Eye (tissue), 1 donor: ENCODE measurements at regions not wholly inside any gene's neighbourhood (a gene's known extent, or its start where the extent isn't known, plus 50 kb on each side); places are given as distances from the start of the nearest gene placed in this dataset.

Experiments used
- DNase-seq: peaks from one replicate; pipeline ENCODE4 v3.0.0-alpha.2; 2015

DNA sequence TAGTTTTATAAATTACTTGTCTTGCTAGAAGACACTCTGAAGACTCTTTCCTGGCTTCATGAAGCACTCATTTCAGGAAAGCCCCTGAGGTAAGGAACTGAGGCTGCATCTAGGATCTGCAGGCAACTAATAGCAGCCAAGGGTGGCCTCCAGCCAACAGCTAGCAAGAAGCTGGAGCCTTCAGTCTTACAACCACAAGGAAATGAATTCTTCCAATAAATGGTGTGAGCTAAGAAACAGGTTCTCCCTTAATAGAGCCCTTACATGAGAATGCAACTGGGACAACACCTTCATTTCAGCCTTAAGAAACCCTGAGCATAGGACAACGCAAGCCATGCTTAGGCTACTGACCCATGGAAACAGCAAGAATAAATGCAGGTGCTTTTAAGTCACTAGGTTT, 254.6 kb upstream of the RBBP8 start:
- DNase-seq: no peak

DNA sequence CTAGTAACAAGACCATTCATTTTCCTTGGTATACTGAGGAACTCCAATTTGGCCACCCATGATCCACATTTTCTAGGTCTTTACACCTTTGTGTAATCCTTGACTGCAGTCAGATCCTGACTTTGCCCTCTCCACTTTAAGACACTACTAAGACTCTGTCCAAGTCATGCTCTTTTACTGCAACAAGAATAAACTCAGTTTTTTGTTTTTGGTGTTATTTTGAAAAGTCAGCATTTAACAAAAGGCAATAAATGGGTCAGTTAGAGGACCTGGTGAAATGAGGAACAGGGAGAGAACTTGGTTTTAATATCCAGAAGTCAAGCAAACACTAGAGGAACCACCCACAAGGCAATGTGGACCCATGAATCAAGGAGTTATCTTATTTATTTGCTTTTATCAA, 252.2 kb upstream of the RBBP8 start:
- DNase-seq: no peak

DNA sequence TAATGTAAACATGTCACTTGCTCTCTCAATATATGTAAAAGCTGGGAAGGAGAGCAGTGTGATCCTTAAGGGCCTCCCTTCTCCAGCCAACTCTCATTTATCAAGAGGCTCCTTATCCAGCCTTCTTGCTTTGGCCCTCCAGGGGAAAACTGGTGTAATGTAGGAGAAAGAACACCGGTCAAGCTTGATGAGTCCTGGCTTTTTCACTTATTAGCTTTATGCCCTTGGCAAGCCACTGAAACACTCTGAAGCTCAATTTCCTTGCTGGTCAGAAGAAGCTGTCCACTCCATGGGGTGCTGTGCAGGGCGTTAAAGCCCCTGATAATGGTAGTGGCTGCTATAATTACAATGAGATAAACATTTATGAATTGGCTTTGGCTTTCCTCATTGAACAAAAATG, 251.2 kb upstream of the RBBP8 start:
- no peak for DNase-seq

DNA sequence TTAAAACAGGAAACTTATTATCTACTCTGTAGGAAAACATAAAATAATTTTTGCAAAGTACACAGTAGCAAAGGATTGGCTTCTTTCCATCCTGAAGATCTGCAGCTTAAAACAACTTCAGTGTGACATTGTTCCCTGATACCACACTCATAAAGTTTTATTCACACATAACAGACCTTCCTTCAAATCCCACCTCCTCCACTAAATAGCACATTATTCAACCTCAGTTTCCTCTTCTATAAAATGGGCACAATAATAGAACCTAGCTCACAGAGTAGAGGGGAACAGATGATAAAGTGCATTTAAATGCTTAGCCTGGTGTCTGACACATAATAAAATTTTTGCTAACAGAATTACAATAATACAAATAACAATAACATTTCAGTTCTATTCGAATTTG, 250.4 kb upstream of the RBBP8 start:
- no peak for DNase-seq

DNA sequence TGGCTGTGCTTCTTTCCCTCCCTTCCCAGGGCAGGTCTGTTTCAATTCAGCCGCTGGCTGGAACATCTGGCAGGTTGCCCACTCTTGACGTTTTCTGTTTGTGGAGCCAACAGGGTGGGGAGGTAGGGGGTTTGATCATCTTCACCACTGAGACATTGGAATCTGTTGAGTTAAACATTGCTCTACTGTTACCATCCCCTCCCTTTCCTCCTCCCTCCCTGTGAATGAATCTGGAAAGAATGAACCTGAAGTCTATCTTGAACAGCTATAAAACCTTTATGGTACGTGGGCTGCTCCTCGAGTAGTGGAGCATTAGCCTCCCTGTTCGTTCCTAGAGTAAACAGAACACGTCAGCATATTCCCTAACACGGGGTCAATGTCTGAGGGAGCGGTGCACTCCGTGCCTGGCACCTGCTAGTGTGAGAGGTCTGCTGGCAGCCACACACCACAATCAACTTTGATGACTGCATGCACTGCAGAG, 249.9 kb upstream of the RBBP8 start:
- peak; percentile 87 for DNase-seq

GRCh38 chr18:22683786-22684185, 249.3 kb upstream of the RBBP8 start:
- DNase-seq: no peak

DNA sequence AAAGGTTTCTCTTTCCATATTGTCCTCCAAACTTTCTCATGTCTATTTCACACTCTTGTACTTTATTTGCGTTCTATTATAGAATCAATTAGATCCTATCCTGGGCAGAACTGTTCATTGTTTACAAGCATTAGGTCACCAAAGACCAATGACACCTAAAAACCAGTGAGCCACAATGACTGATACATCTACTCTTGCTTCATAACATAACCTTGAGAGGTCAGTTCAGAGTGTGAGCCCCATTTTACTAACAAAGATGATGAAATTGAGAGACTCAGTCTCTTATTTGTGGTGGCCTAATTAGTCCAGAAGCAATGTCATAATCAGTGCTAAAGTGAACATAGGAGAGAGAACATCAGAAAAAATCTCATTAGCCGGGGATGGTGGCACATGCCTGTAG, 248.9 kb upstream of the RBBP8 start:
- no peak for DNase-seq

DNA sequence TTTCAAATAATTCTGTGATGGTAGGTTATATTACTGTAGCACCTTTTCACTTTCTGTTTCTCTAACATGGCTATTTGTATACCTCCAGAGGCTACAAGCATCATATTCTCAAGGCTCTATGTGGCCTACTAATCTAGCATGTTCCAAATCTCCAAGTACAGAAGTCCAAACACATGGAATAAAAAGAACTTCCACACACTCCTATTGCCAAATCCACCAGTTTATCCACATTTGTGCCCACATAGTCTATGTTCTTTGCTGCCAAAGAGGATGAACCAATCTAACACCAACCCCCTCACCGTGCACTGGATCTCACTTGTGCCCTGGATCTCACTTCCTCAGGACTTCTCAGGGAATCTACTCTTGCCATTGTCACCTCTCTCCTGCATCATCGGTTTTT, 247.3 kb upstream of the RBBP8 start:
- no peak for DNase-seq

GRCh38 chr18:22687892-22688680, 245.0 kb upstream of the RBBP8 start:
- no peak for DNase-seq

- DNase-seq: no peak
Observed at GRCh38 chr18:22688877-22689496, 244.1 kb upstream of the RBBP8 start.

GRCh38 chr18:22689712-22690111, 243.4 kb upstream of the RBBP8 start:
- DNase-seq: no peak

DNA sequence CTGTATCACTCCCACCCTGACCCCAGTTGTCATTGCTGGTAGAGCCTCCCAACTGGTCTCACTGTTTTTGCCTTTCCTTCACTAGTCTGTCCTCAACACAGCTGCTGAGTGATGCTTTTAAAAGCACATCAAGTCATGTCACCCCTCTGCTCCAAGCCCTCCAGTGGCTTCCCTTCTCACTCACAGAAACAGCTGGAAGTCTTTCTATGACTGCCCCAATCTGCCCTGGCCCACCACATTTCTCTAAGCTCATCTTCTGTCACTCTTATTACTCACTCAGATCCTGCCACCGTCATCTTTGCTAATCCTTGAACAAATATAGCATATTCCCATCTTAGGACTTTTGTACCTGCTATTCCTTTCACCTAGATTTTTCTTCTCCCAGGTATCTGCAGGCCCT, 242.6 kb upstream of the RBBP8 start:
- no peak for DNase-seq

GRCh38 chr18:22691946-22692710, 241.0 kb upstream of the RBBP8 start:
- DNase-seq: no peak

DNA sequence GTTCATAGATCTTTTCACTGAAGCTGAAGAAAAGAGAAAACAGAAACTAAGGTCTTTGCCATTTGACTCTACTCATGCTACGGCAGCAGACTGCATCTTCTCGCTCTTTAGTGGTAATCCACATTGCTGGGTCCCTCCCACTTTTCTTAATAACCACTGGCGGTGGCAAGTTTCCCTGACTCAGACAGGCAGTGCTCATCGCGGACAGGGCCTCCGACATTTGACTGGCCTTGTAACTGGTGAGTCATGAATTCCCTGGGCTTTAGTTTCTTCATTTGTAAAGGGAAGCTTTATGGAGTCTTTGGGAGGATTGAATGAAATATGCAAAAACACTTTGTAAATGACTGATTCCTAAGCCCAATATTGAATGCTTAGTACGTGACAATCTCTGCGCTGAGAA, 238.2 kb upstream of the RBBP8 start:
- DNase-seq: no peak

- no peak for DNase-seq
Observed at GRCh38 chr18:22695674-22696073, 237.5 kb upstream of the RBBP8 start.

GRCh38 chr18:22697561-22697960, 235.6 kb upstream of the RBBP8 start:
- no peak for DNase-seq

DNA sequence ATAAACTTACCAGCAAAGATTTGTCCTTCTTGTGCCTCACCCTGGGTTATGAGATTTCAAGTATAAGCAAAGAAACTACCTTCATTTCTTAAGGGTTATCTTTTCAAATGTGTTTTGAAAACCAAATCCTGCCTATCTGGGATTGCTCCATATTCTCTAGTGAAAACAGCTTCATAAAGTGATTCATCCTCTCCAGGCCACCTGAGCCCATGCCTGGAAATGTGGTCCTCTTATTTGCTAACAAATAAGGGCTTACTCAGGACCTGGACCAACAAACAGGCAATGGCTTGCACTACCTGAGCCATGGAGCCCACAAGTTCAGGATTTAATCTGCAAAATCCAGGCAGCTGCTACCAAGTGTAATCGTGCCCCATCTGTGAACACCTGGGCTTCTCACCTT, 234.4 kb upstream of the RBBP8 start:
- DNase-seq: no peak

DNA sequence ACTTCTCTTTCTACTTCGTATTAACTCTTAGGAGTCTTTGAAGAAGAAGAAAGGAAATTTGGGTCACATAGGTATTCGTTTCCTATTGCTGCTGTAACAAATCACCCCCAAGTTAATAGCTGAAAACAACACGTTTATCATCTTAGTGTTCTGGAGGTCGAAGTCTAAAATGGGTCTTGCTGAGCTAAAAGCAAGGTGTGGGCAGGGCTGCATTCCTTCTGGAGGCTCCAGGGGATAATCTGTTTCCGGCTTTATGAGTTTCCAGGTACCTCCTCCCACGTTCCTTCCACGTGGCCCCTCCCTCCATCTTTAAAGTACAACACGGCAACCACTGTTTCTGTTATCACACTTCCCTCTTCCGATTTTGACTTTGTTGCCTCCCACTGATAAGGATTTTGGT, 233.5 kb upstream of the RBBP8 start:
- DNase-seq: no peak

DNA sequence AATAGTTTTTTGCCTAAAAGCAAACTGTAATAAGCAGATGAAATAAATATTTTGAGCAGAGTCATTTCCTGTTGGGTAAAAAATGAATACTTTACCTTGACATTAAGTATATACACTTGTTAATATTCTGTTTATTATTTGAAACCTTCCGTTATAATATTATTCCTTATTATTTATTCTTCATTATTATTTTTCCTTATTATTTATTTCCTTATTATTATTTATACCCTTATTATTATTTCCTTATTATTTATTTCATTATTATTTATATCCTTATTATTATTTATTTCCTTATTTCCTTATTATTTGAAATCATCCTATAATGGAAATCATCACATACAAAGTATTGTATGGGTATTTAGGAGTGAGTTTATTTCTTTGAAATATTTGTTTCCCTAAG, 232.2 kb upstream of the RBBP8 start:
- no peak for DNase-seq

GRCh38 chr18:22701326-22701725, 231.8 kb upstream of the RBBP8 start:
- no peak for DNase-seq

DNA sequence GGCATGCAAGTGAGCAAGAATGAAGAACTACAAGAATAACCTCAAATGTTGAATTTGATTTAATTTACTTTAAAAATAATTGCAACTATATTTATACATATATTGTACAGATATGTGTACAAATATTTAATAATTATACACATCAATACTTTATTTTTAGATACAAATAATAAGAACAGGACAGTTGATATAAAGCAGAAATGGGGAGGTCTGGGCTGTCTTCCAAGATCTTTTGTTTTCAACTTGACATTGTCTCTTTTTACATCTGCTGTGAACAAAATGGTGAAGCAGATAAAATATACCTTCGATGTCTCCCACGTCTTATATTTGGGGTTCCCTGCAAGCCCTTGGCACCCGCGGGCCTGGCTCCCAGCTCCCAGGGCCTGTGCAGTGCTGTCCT, 231.3 kb upstream of the RBBP8 start:
- no peak for DNase-seq

DNA sequence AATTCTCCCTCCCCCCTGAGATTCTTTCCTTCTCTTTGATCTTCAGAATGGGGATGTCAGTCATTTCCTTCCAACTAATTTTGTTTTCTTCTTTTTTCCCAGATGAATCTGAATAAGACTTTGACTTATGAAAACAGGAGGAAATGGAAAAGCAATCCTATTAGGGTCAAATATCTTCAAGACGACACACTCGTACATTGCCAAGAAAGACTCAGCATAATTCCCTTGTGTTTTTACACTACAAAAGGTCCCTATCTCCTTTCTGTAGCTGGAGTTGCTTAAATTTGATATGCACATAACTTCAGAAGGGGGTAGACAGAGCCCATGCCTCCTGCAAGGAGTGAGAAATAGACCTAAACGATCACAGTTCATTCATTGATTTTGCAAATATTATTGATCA, 230.3 kb upstream of the RBBP8 start:
- DNase-seq: no peak

DNA sequence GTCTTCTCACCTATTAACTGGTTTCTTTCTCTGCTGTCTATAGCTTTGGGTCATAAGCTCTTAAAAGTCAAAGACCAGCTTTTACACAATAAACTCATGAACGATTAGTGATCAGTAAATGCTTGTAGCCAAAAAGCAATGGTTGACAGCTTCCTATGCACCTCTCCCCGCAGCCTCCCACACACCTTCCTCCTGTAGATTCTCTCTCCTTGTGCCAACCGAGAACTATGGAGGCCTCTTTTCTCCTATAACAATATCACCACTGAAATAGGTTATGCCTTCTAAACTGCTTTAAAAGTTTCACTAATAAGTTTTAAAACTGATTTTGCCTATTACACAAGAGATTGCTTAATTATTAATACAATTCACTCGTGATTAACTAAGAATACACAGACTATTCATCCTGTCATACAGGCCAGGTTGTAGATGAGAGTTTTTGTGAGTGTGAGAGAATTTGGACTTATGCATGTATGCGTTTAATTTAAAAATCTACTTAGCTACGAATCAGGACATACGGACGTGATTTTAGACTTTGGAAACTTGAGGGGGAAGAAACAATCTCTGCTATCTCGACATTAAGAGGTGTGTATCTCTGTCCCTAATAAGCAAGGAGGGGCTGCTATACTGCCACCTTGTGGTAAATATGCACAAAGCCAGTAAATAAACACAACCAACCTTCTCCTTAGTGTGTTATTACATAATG, 229.1 kb upstream of the RBBP8 start:
- DNase-seq: peak; percentile 63

DNA sequence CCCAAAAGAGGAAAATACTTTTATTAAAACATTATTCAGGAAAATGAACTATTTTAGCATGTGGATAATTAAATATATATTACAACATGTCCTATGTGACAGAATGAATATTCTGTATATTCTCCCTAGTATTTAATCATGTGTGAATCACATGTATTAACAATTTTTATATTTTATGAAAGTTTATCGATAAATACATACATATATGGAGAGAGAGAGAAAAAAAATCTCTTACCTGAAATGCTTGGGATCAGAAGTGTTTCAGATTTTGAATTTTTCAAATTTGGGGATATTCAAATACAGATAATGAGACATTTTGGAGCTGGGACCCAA, 228.6 kb upstream of the RBBP8 start:
- DNase-seq: no peak
